Trophoblast cell (in vitro differentiated cells and primary cell): ENCODE measurements at regions not wholly inside any gene's neighbourhood (a gene's known extent, or its start where the extent isn't known, plus 50 kb on each side); places are given as distances from the start of the nearest gene placed in this dataset.

Source experiments
- DNase-seq, 2 donors: peaks; one replicate each; pipeline ENCODE4 v3.0.0-alpha.2; 2016
- H2AFZ ChIP-seq: 2 replicates; pipeline ENCODE4 v1.6.1; 2013; ENCODE audit warnings: low read length, moderate library complexity, mild to moderate bottlenecking; ENCODE audit not compliant: insufficient read depth, poor library complexity
- H2AK5ac ChIP-seq: 2 replicates; pipeline ENCODE4 v1.6.1; 2013; ENCODE audit warnings: mild to moderate bottlenecking, low read length
- H2BK120ac ChIP-seq: 2 replicates; pipeline ENCODE4 v1.6.1; 2013; ENCODE audit warnings: low read length, mild to moderate bottlenecking, moderate library complexity; ENCODE audit not compliant: insufficient read depth, poor library complexity
- H2BK12ac ChIP-seq: 2 replicates; pipeline ENCODE4 v1.6.1; 2013; ENCODE audit warnings: mild to moderate bottlenecking, low read length, moderate library complexity
- H2BK5ac ChIP-seq: 2 replicates; pipeline ENCODE4 v1.6.1; 2013; ENCODE audit warnings: low read length, low read depth, moderate library complexity, mild to moderate bottlenecking; ENCODE audit not compliant: poor library complexity
- H3K14ac ChIP-seq: 2 replicates; pipeline ENCODE4 v1.6.1; 2013; ENCODE audit warnings: mild to moderate bottlenecking, low read length
- H3K18ac ChIP-seq: 2 replicates; pipeline ENCODE4 v1.6.1; 2013; ENCODE audit warnings: mild to moderate bottlenecking, low read length
- H3K23ac ChIP-seq: 2 replicates; pipeline ENCODE4 v1.6.1; 2013; ENCODE audit warnings: low read length
- H3K27ac ChIP-seq: 2 replicates; pipeline ENCODE4 v1.5.1; 2013; ENCODE audit warnings: low read depth, mild to moderate bottlenecking, inconsistent platforms, low read length, moderate library complexity
- H3K27me3 ChIP-seq: 2 replicates; pipeline ENCODE4 v1.6.1; 2013; ENCODE audit warnings: inconsistent platforms, mild to moderate bottlenecking, low read length, moderate library complexity; ENCODE audit not compliant: insufficient read depth
- H3K36me3 ChIP-seq, 2 experiments: 1 replicate in 1 of 2; 2 replicates in 1 of 2; pipeline ENCODE4 v1.6.1; 2013; ENCODE audit warnings: low read length in 2 of 2, mild to moderate bottlenecking in 2 of 2, moderate library complexity in 1 of 2; ENCODE audit not compliant: insufficient read depth in 2 of 2, control insufficient read depth in 1 of 2
- H3K4ac ChIP-seq: 2 replicates; pipeline ENCODE4 v1.6.1; 2013; ENCODE audit warnings: low read depth, mild to moderate bottlenecking, low read length, moderate library complexity
- H3K4me1 ChIP-seq, 2 experiments: 1 replicate in 1 of 2; 2 replicates in 1 of 2; pipeline ENCODE4 v1.6.1; 2013; ENCODE audit warnings: low read length in 2 of 2, mild to moderate bottlenecking in 2 of 2, moderate library complexity in 1 of 2; ENCODE audit not compliant: insufficient read depth in 2 of 2, control insufficient read depth in 1 of 2
- H3K4me2 ChIP-seq: 2 replicates; pipeline ENCODE4 v1.6.1; 2013; ENCODE audit warnings: inconsistent platforms, mild to moderate bottlenecking, low read length, moderate library complexity
- H3K4me3 ChIP-seq: 2 replicates; pipeline ENCODE4 v1.5.1; 2013; ENCODE audit warnings: mild to moderate bottlenecking, low read depth, low read length, inconsistent platforms
- H3K79me1 ChIP-seq: one replicate; pipeline ENCODE4 v1.6.1; 2013; ENCODE audit warnings: low read length
- H3K79me2 ChIP-seq: 2 replicates; pipeline ENCODE4 v1.6.1; 2013; ENCODE audit warnings: low read length, mild to moderate bottlenecking; ENCODE audit not compliant: control insufficient read depth, insufficient read depth, poor library complexity
- H3K9ac ChIP-seq: 2 replicates; pipeline ENCODE4 v1.6.1; 2013; ENCODE audit warnings: mild to moderate bottlenecking, low read length
- H3K9me3 ChIP-seq: 2 replicates; pipeline ENCODE4 v1.6.1; 2013; ENCODE audit warnings: low read depth, mild to moderate bottlenecking, control low read depth, inconsistent platforms, low read length; ENCODE audit not compliant: insufficient read depth
- H4K12ac ChIP-seq: 2 replicates; pipeline ENCODE4 v1.6.1; 2013; ENCODE audit warnings: low read depth, mild to moderate bottlenecking, low read length, moderate library complexity
- H4K8ac ChIP-seq: 2 replicates; pipeline ENCODE4 v1.6.1; 2013; ENCODE audit warnings: low read depth, mild to moderate bottlenecking, low read length, moderate library complexity
- H4K91ac ChIP-seq: one replicate; pipeline ENCODE4 v1.6.1; 2013; ENCODE audit warnings: low read depth, mild to moderate bottlenecking, low read length, moderate library complexity
- WGBS: extraction: QIAGEN DNeasy Blood & Tissue Kit; methylation state at CpG from one replicate; pipeline ENCODE4 v1.1.7; 2013; ENCODE audit warnings: missing lambda C conversion rate; ENCODE audit not compliant: insufficient read length, insufficient coverage; ENCODE audit errors: extremely low coverage; 5-methylcytosine and 5-hydroxymethylcytosine counted together

DNA sequence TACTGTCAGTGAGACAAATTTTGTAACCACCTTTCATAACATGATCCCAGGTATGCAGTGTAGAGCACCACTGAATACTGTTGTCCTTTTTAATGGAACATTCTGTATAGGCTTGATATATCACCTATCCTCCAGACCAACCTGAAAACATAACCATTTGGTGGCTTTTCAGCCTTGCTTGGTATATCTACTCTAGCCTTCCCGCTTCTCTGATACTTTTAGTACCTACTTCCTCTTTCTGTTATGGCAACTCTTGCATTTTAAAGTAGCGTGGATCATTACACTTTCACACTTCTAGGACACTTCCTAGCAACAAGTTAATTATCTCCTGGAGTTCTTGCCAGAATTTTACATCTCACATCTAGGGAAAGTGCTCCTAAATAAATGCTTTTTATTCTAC lies 226.6 kb upstream of the ROBO1 start:
- Histone ChIP-seq H3K14ac (no peak overlapping the region), H3K9me3 (no peaks in the 10 kb centered on the region), H2AK5ac (no peak overlapping the region), H3K4me3 (no peak overlapping the region), H3K36me3 (no peaks in the 10 kb centered on the region), H4K12ac (no peak overlapping the region), H4K91ac (no peak overlapping the region), H3K27ac (no peak overlapping the region), H3K4me2 (no peak overlapping the region), H3K27me3 (no peaks in the 10 kb centered on the region), H2AFZ (no peak overlapping the region), H2BK120ac (no peak overlapping the region), H3K18ac (no peak overlapping the region), H3K4ac (no peak overlapping the region), H4K8ac (no peak overlapping the region), H3K4me1 (no peaks in the 10 kb centered on the region), H2BK5ac (no peak overlapping the region), H3K23ac (no peak overlapping the region), H3K79me1 (no peaks in the 10 kb centered on the region), H2BK12ac (no peak overlapping the region), H3K9ac (no peak overlapping the region), H3K79me2 (no peaks in the 10 kb centered on the region)
- no peak for DNase-seq
- WGBS, result no CpG with 5 or more reads among the region's 2 CpGs

DNA sequence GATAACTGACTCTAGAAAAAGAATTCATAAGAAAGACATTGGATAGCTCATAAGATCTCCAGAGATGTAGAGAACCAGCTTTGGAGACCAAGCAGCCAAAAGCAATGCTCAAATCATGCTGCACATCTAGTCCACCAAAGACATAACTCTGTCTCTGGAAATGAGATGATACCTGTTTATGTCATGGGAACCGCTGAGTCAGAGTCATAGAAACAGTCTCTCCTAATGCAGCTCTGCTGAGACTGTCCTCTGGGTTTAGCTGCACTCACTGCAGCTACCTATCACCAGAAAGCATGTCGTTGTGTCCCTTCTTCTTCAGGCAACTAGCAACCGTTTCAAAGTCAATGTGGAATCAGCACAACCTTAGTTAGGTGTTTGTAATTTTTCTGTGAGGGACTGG lies 218.5 kb upstream of the ROBO1 start:
- no peaks in the 10 kb centered on the region for H3K4me1 ChIP-seq
- no peak overlapping the region for H2AFZ ChIP-seq
- H3K36me3 ChIP-seq, result no peaks in the 10 kb centered on the region
- no peak overlapping the region for H2AK5ac ChIP-seq
- H4K8ac ChIP-seq, result no peak overlapping the region
- H2BK12ac ChIP-seq, result no peak overlapping the region
- no peak overlapping the region for H3K4ac ChIP-seq
- H3K4me3 ChIP-seq, result no peak overlapping the region
- no peak overlapping the region for H3K4me2 ChIP-seq
- no peak overlapping the region for H2BK120ac ChIP-seq
- DNase-seq, result no peak
- no peak overlapping the region for H4K12ac ChIP-seq
- no peak overlapping the region for H2BK5ac ChIP-seq
- no peak overlapping the region for H4K91ac ChIP-seq
- no peak overlapping the region for H3K27ac ChIP-seq
- H3K9me3 ChIP-seq, result no peaks in the 10 kb centered on the region
- H3K79me2 ChIP-seq, result no peaks in the 10 kb centered on the region
- no peak overlapping the region for H3K14ac ChIP-seq
- no peaks in the 10 kb centered on the region for H3K27me3 ChIP-seq
- no peak overlapping the region for H3K9ac ChIP-seq
- no peak overlapping the region for H3K23ac ChIP-seq
- no CpG with 5 or more reads among the region's 3 CpGs for WGBS
- H3K79me1 ChIP-seq, result no peaks in the 10 kb centered on the region
- no peak overlapping the region for H3K18ac ChIP-seq

DNA sequence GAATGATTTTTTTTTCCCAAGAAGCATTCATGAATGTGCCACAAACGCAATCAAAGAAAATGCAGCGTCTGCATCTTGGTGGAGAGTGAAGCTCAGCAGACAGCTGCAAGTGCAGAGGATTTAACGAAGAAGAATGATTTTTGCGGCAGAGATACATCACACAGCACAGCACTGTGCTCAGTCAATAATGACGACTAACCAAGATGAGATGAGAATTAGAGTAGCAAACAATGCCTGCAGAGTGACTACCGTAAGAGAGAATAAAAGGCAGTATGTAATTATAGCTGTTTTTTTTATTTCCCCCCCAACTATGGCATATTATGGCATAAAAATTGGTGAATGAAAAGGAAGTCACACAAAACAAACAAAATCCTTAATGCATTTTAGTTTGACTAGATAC lies 218.0 kb upstream of the ROBO1 start:
- no peak overlapping the region for H3K4ac ChIP-seq
- H4K8ac ChIP-seq, result no peak overlapping the region
- H2AFZ ChIP-seq, result no peak overlapping the region
- H3K27ac ChIP-seq, result no peak overlapping the region
- no peak overlapping the region for H2BK5ac ChIP-seq
- no peak overlapping the region for H2BK120ac ChIP-seq
- no peak overlapping the region for H3K4me3 ChIP-seq
- H2AK5ac ChIP-seq, result no peak overlapping the region
- H4K12ac ChIP-seq, result no peak overlapping the region
- H3K23ac ChIP-seq, result no peak overlapping the region
- H3K36me3 ChIP-seq, result no peaks in the 10 kb centered on the region
- no peaks in the 10 kb centered on the region for H3K4me1 ChIP-seq
- DNase-seq, result no peak
- no peak overlapping the region for H3K4me2 ChIP-seq
- no peak overlapping the region for H3K18ac ChIP-seq
- no peaks in the 10 kb centered on the region for H3K27me3 ChIP-seq
- H3K14ac ChIP-seq, result no peak overlapping the region
- H2BK12ac ChIP-seq, result no peak overlapping the region
- H4K91ac ChIP-seq, result no peak overlapping the region
- H3K9ac ChIP-seq, result no peak overlapping the region
- no CpG with 5 or more reads among the region's 6 CpGs for WGBS
- no peaks in the 10 kb centered on the region for H3K79me1 ChIP-seq
- H3K79me2 ChIP-seq, result no peaks in the 10 kb centered on the region
- H3K9me3 ChIP-seq, result no peaks in the 10 kb centered on the region

DNA sequence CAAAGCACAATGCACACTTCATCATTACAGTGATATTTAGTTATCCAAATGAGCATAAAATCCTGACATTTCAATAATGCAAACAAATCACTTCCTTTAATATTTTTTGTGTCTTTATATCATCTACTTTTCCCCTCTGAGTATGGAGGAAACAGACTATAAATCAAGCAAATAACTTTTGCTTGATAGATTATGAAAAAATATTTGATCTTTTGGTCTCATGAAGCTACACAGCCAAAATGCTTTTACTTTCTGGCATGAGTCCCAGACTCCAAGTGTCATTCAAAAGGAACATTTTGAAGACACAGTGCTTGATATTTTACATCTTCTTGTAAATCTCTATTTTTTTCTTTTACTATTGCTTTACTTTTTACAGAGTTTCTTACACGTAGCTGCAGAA lies 215.3 kb upstream of the ROBO1 start:
- Histone ChIP-seq H3K36me3 (no peaks in the 10 kb centered on the region), H4K91ac (no peak overlapping the region), H2BK12ac (no peak overlapping the region), H2BK5ac (no peak overlapping the region), H3K79me1 (no peaks in the 10 kb centered on the region), H2AFZ (no peak overlapping the region), H3K23ac (no peak overlapping the region), H3K27me3 (no peaks in the 10 kb centered on the region), H3K9ac (no peak overlapping the region), H3K4ac (no peak overlapping the region), H2AK5ac (no peak overlapping the region), H3K27ac (no peak overlapping the region), H2BK120ac (no peak overlapping the region), H3K9me3 (no peaks in the 10 kb centered on the region), H4K8ac (no peak overlapping the region), H3K4me2 (no peak overlapping the region), H3K18ac (no peak overlapping the region), H4K12ac (no peak overlapping the region), H3K4me3 (no peak overlapping the region), H3K79me2 (no peaks in the 10 kb centered on the region), H3K14ac (no peak overlapping the region), H3K4me1 (no peaks in the 10 kb centered on the region)
- DNase-seq, result no peak
- WGBS, result no CpG with 5 or more reads among the region's 1 CpG
